ENCODE measurements at regions not wholly inside any gene's neighbourhood (a gene's known extent, or its start where the extent isn't known, plus 50 kb on each side); places are given as distances from the start of the nearest gene placed in this dataset.

DNA sequence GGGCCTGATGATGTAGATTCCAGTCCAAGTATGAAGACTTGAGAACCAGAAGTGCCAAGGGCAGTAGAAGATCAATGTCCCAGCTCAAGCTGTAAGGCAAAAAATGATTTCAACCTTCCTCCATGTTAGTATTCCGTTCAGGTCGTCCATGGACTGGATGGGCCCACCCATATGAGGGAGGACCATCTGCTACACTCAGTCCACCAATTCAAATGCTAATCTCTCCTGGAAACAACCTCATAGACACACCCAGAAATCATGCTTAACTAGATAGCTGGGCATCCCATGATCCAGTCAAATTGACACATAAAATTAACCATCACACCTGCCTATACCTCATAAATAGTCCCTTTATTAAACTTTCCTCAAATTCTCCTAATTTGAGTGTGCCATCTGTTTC is 73.3 kb upstream of the NFASC start (continued):
- TF ChIP-seq, protein P1, sequence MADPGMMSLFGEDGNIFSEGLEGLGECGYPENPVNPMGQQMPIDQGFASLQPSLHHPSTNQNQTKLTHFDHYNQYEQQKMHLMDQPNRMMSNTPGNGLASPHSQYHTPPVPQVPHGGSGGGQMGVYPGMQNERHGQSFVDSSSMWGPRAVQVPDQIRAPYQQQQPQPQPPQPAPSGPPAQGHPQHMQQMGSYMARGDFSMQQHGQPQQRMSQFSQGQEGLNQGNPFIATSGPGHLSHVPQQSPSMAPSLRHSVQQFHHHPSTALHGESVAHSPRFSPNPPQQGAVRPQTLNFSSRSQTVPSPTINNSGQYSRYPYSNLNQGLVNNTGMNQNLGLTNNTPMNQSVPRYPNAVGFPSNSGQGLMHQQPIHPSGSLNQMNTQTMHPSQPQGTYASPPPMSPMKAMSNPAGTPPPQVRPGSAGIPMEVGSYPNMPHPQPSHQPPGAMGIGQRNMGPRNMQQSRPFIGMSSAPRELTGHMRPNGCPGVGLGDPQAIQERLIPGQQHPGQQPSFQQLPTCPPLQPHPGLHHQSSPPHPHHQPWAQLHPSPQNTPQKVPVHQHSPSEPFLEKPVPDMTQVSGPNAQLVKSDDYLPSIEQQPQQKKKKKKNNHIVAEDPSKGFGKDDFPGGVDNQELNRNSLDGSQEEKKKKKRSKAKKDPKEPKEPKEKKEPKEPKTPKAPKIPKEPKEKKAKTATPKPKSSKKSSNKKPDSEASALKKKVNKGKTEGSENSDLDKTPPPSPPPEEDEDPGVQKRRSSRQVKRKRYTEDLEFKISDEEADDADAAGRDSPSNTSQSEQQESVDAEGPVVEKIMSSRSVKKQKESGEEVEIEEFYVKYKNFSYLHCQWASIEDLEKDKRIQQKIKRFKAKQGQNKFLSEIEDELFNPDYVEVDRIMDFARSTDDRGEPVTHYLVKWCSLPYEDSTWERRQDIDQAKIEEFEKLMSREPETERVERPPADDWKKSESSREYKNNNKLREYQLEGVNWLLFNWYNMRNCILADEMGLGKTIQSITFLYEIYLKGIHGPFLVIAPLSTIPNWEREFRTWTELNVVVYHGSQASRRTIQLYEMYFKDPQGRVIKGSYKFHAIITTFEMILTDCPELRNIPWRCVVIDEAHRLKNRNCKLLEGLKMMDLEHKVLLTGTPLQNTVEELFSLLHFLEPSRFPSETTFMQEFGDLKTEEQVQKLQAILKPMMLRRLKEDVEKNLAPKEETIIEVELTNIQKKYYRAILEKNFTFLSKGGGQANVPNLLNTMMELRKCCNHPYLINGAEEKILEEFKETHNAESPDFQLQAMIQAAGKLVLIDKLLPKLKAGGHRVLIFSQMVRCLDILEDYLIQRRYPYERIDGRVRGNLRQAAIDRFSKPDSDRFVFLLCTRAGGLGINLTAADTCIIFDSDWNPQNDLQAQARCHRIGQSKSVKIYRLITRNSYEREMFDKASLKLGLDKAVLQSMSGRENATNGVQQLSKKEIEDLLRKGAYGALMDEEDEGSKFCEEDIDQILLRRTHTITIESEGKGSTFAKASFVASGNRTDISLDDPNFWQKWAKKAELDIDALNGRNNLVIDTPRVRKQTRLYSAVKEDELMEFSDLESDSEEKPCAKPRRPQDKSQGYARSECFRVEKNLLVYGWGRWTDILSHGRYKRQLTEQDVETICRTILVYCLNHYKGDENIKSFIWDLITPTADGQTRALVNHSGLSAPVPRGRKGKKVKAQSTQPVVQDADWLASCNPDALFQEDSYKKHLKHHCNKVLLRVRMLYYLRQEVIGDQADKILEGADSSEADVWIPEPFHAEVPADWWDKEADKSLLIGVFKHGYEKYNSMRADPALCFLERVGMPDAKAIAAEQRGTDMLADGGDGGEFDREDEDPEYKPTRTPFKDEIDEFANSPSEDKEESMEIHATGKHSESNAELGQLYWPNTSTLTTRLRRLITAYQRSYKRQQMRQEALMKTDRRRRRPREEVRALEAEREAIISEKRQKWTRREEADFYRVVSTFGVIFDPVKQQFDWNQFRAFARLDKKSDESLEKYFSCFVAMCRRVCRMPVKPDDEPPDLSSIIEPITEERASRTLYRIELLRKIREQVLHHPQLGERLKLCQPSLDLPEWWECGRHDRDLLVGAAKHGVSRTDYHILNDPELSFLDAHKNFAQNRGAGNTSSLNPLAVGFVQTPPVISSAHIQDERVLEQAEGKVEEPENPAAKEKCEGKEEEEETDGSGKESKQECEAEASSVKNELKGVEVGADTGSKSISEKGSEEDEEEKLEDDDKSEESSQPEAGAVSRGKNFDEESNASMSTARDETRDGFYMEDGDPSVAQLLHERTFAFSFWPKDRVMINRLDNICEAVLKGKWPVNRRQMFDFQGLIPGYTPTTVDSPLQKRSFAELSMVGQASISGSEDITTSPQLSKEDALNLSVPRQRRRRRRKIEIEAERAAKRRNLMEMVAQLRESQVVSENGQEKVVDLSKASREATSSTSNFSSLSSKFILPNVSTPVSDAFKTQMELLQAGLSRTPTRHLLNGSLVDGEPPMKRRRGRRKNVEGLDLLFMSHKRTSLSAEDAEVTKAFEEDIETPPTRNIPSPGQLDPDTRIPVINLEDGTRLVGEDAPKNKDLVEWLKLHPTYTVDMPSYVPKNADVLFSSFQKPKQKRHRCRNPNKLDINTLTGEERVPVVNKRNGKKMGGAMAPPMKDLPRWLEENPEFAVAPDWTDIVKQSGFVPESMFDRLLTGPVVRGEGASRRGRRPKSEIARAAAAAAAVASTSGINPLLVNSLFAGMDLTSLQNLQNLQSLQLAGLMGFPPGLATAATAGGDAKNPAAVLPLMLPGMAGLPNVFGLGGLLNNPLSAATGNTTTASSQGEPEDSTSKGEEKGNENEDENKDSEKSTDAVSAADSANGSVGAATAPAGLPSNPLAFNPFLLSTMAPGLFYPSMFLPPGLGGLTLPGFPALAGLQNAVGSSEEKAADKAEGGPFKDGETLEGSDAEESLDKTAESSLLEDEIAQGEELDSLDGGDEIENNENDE (IDR thresholded peaks at IDR 0.05; ENCODE audit: insufficient replicate concordance, low read length), result no peak
- TF ChIP-seq KDM5A (IDR thresholded peaks at IDR 0.05; ENCODE audit: low read length) (no peak), RFX5 (IDR thresholded peaks at IDR 0.05; ENCODE audit: borderline replicate concordance, low read depth, low read length) (no peak), CBX8 (IDR thresholded peaks at IDR 0.05; ENCODE audit: borderline replicate concordance, low read depth, low read length) (no peak), EP300 (IDR thresholded peaks at IDR 0.05; ENCODE audit: borderline replicate concordance in 1 of 2, low read depth in 2 of 2, low read length in 2 of 2) (no peak), CTBP2 (IDR thresholded peaks at IDR 0.05; ENCODE audit: borderline replicate concordance, insufficient read depth, insufficient read length, low read length) (no peak), PHF8 (conservative IDR thresholded peaks at IDR 0.05; ENCODE audit: low read depth, low read length) (no peak), ZNF274 (IDR thresholded peaks at IDR 0.05; ENCODE audit: borderline replicate concordance, extremely low read depth, low read length) (no peak), BACH1 (IDR thresholded peaks at IDR 0.05; ENCODE audit: low read length) (no peak), SP4 (IDR thresholded peaks at IDR 0.05; ENCODE audit: low read length) (no peak), BCL11A (IDR thresholded peaks at IDR 0.05; ENCODE audit: low read depth in 2 of 2, low read length in 2 of 2) (no peak), CEBPB (IDR thresholded peaks at IDR 0.05; ENCODE audit: low read depth, low read length) (no peak), JUN (IDR thresholded peaks at IDR 0.05; ENCODE audit: low read depth, low read length) (no peak)
